ENCODE measurements at regions not wholly inside any gene's neighbourhood (a gene's known extent, or its start where the extent isn't known, plus 50 kb on each side); places are given as distances from the start of the nearest gene placed in this dataset.
A peak's percentile ranks its signal among the peaks of the same experiment; 100 is the strongest.

DNA sequence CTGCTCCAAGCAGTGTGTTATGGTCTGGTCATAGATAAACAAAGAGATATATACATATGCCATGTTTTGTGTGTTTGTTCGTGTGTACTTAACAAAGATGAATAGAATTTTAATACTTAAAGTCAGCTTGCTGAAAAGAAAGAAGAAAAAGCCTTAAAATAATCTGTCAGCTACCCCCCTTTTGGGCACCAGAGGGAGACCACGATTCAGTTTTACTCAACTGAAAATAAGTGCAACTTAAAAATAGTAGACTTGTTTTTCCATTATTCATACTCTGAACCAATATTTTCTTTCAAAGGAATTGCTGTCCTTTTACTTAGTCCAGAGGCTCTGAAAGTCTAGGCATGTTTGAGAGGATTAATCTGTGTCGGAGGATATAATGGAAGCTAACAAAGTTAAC is 181.7 kb upstream of the AGTR2 start:
- TF ChIP-seq, protein P1, sequence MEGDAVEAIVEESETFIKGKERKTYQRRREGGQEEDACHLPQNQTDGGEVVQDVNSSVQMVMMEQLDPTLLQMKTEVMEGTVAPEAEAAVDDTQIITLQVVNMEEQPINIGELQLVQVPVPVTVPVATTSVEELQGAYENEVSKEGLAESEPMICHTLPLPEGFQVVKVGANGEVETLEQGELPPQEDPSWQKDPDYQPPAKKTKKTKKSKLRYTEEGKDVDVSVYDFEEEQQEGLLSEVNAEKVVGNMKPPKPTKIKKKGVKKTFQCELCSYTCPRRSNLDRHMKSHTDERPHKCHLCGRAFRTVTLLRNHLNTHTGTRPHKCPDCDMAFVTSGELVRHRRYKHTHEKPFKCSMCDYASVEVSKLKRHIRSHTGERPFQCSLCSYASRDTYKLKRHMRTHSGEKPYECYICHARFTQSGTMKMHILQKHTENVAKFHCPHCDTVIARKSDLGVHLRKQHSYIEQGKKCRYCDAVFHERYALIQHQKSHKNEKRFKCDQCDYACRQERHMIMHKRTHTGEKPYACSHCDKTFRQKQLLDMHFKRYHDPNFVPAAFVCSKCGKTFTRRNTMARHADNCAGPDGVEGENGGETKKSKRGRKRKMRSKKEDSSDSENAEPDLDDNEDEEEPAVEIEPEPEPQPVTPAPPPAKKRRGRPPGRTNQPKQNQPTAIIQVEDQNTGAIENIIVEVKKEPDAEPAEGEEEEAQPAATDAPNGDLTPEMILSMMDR (IDR thresholded peaks at IDR 0.05 in 2 of 3, conservative IDR thresholded peaks at IDR 0.05 in 1 of 3; ENCODE audit: borderline replicate concordance in 1 of 3, insufficient read depth in 1 of 3, low read depth in 2 of 3, low read length in 2 of 3) = peak in 2 of 3 experiments; percentile 21 to 42; a peak in 3 of 6 replicates
- TF ChIP-seq POLR2A (IDR thresholded peaks at IDR 0.05; ENCODE audit: borderline replicate concordance, extremely low read depth, insufficient read depth, insufficient read length) = no peak
- TF ChIP-seq, protein P2, sequence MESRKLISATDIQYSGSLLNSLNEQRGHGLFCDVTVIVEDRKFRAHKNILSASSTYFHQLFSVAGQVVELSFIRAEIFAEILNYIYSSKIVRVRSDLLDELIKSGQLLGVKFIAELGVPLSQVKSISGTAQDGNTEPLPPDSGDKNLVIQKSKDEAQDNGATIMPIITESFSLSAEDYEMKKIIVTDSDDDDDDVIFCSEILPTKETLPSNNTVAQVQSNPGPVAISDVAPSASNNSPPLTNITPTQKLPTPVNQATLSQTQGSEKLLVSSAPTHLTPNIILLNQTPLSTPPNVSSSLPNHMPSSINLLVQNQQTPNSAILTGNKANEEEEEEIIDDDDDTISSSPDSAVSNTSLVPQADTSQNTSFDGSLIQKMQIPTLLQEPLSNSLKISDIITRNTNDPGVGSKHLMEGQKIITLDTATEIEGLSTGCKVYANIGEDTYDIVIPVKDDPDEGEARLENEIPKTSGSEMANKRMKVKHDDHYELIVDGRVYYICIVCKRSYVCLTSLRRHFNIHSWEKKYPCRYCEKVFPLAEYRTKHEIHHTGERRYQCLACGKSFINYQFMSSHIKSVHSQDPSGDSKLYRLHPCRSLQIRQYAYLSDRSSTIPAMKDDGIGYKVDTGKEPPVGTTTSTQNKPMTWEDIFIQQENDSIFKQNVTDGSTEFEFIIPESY (IDR thresholded peaks at IDR 0.05; ENCODE audit: extremely low read depth, insufficient replicate concordance, low read length) = no peak
